ENCODE measurements at regions not wholly inside any gene's neighbourhood (a gene's known extent, or its start where the extent isn't known, plus 50 kb on each side); places are given as distances from the start of the nearest gene placed in this dataset.

DNA sequence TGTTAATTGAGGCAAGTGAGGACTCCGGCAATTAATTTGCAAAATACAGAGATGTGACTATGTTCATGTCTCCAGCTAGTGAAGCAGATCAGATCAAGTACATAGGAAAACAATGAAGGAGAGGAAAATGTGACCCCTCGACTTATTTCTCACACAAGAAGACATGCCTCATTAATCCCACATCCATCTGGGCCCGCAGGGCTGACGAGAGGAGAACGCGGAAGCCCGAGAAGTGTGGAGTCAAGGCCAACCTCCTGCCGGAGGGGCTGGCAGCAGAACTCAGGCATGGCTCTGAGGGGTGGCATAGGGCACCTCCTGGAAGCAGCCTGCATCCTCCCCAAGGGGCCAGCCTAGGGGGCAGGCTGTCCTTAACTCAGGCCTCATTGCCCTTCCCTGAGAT is 54.4 kb downstream of the ZNF503 start:
- Histone ChIP-seq H3K9ac (ENCODE audit: control insufficient read depth, insufficient read depth, low read length) (no peak overlapping the region), H3K4me2 (ENCODE audit: control insufficient read depth, insufficient read depth) (no peak overlapping the region), H3K4me1 (ENCODE audit: control insufficient read depth, insufficient read depth, low read length) (no peaks in the 10 kb centered on the region), H3K36me3 (ENCODE audit: control insufficient read depth in 2 of 2, insufficient read depth in 2 of 2, low read length in 1 of 2) (no peaks in the 10 kb centered on the region), H3K9me3 (replicated peaks; ENCODE audit: control insufficient read depth, insufficient read depth, low read length) (no peaks in the 10 kb centered on the region; the same call in 2 of the 3 replicates), H3K4me3 (no peak overlapping the region), H3K79me2 (ENCODE audit: control insufficient read depth, insufficient read depth, low read length) (no peaks in the 10 kb centered on the region), H3K27ac (ENCODE audit: control insufficient read depth, insufficient read depth) (no peak overlapping the region), H3K27me3 (replicated peaks in 1 of 2; ENCODE audit: control insufficient read depth in 2 of 2, insufficient read depth in 2 of 2, low read length in 1 of 2) (no peaks in the 10 kb centered on the region; a peak in 1 of 4 replicates), H4K20me1 (ENCODE audit: control insufficient read depth, insufficient read depth) (no peaks in the 10 kb centered on the region), H2AFZ (ENCODE audit: control insufficient read depth, low read depth, low read length) (no peak overlapping the region)
- ChIA-PET SMC1A (ENCODE audit: uncharacterized antibody, unreplicated experiment) (no interaction called here), RAD21 (ENCODE audit: unreplicated experiment) (no interaction called here), CTCF (no interaction called here), POLR2A (no interaction called here)
- in situ Hi-C loops (cut with MboI): no loop called here
- FAIRE-seq (no peak), ATAC-seq (no peak), DNase-seq (ENCODE audit: low read depth, low spot score) (no peak)
- intact Hi-C loops (cut with micrococcal nuclease; ENCODE audit: unreplicated experiment): no loop called here
- no TSS peak for BruUV-seq (replicated peaks)
- 62% methylated on average over 8 of the region's 8 CpGs for WGBS (ENCODE audit: insufficient coverage, insufficient replicate concordance, low lambda C conversion rate, missing lambda C conversion rate)
- TF ChIP-seq, protein P1, sequence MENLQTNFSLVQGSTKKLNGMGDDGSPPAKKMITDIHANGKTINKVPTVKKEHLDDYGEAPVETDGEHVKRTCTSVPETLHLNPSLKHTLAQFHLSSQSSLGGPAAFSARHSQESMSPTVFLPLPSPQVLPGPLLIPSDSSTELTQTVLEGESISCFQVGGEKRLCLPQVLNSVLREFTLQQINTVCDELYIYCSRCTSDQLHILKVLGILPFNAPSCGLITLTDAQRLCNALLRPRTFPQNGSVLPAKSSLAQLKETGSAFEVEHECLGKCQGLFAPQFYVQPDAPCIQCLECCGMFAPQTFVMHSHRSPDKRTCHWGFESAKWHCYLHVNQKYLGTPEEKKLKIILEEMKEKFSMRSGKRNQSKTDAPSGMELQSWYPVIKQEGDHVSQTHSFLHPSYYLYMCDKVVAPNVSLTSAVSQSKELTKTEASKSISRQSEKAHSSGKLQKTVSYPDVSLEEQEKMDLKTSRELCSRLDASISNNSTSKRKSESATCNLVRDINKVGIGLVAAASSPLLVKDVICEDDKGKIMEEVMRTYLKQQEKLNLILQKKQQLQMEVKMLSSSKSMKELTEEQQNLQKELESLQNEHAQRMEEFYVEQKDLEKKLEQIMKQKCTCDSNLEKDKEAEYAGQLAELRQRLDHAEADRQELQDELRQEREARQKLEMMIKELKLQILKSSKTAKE (IDR thresholded peaks at IDR 0.05; ENCODE audit: low read depth, poor library complexity, severe bottlenecking): no peak
- TF ChIP-seq BACH1 (IDR thresholded peaks at IDR 0.05; ENCODE audit: borderline replicate concordance) (no peak), POLR2AphosphoS2 (IDR thresholded peaks at IDR 0.05; ENCODE audit: low read depth, low read length) (no peak), IRF4 (IDR thresholded peaks at IDR 0.05; ENCODE audit: low read depth, low read length) (no peak), EZH2 (IDR thresholded peaks at IDR 0.05; ENCODE audit: borderline replicate concordance, control insufficient read depth, low read depth, low read length) (no peak), NFXL1 (IDR thresholded peaks at IDR 0.05; ENCODE audit: borderline replicate concordance) (no peak), WRNIP1 (IDR thresholded peaks at IDR 0.05; ENCODE audit: borderline replicate concordance, low read depth, low read length) (no peak), EGR1 (IDR thresholded peaks at IDR 0.05; ENCODE audit: borderline replicate concordance in 1 of 2, low read depth in 2 of 2, low read length in 2 of 2) (no peak), JUND (IDR thresholded peaks at IDR 0.05; ENCODE audit: low read depth, low read length) (no peak), ETV6 (conservative IDR thresholded peaks at IDR 0.05 in 1 of 2, IDR thresholded peaks at IDR 0.05 in 1 of 2; ENCODE audit: borderline replicate concordance in 1 of 2, low read depth in 1 of 2) (no peak), YY1 (IDR thresholded peaks at IDR 0.05; ENCODE audit: low read depth, low read length) (no peak)
- TF ChIP-seq, protein P2, sequence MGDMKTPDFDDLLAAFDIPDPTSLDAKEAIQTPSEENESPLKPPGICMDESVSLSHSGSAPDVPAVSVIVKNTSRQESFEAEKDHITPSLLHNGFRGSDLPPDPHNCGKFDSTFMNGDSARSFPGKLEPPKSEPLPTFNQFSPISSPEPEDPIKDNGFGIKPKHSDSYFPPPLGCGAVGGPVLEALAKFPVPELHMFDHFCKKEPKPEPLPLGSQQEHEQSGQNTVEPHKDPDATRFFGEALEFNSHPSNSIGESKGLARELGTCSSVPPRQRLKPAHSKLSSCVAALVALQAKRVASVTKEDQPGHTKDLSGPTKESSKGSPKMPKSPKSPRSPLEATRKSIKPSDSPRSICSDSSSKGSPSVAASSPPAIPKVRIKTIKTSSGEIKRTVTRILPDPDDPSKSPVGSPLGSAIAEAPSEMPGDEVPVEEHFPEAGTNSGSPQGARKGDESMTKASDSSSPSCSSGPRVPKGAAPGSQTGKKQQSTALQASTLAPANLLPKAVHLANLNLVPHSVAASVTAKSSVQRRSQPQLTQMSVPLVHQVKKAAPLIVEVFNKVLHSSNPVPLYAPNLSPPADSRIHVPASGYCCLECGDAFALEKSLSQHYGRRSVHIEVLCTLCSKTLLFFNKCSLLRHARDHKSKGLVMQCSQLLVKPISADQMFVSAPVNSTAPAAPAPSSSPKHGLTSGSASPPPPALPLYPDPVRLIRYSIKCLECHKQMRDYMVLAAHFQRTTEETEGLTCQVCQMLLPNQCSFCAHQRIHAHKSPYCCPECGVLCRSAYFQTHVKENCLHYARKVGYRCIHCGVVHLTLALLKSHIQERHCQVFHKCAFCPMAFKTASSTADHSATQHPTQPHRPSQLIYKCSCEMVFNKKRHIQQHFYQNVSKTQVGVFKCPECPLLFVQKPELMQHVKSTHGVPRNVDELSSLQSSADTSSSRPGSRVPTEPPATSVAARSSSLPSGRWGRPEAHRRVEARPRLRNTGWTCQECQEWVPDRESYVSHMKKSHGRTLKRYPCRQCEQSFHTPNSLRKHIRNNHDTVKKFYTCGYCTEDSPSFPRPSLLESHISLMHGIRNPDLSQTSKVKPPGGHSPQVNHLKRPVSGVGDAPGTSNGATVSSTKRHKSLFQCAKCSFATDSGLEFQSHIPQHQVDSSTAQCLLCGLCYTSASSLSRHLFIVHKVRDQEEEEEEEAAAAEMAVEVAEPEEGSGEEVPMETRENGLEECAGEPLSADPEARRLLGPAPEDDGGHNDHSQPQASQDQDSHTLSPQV (IDR thresholded peaks at IDR 0.05): no peak
- TF ChIP-seq, protein P3, sequence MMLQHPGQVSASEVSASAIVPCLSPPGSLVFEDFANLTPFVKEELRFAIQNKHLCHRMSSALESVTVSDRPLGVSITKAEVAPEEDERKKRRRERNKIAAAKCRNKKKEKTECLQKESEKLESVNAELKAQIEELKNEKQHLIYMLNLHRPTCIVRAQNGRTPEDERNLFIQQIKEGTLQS (IDR thresholded peaks at IDR 0.05; ENCODE audit: borderline replicate concordance, extremely low read depth, low read depth, low read length): no peak
- TF ChIP-seq, protein P4, sequence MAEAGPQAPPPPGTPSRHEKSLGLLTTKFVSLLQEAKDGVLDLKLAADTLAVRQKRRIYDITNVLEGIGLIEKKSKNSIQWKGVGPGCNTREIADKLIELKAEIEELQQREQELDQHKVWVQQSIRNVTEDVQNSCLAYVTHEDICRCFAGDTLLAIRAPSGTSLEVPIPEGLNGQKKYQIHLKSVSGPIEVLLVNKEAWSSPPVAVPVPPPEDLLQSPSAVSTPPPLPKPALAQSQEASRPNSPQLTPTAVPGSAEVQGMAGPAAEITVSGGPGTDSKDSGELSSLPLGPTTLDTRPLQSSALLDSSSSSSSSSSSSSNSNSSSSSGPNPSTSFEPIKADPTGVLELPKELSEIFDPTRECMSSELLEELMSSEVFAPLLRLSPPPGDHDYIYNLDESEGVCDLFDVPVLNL (IDR thresholded peaks at IDR 0.05; ENCODE audit: low read depth, low read length): no peak

Data from GM12878 (cell line).